ENCODE measurements at regions not wholly inside any gene's neighbourhood (a gene's known extent, or its start where the extent isn't known, plus 50 kb on each side); places are given as distances from the start of the nearest gene placed in this dataset.

DNA sequence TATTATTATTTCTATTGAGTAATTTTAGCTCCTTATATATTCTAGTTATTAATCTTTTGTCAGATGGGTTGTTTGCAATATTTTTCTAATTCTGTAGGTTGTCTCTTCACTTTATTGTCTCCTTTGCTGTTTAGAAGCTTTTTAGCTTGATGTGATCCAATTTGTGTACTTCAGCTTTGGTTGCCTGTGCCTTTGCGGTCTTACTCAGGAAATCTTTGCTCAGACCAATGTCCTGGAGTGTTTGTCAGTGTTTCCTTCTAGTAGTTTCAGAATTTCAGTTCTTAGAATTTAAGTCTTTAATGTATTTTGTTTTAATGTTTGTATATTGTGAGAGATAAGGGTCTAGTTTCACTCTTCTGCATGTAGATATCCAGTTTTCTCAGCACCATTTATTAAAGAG is 916.0 kb upstream of the EYS start:
- no peak overlapping the region for H3K27ac ChIP-seq
- H3K4me2 ChIP-seq (ENCODE audit: low read length): no peak overlapping the region
- no peak overlapping the region for H3K4me3 ChIP-seq (ENCODE audit: low read depth, low read length)
- TF ChIP-seq, protein P1, sequence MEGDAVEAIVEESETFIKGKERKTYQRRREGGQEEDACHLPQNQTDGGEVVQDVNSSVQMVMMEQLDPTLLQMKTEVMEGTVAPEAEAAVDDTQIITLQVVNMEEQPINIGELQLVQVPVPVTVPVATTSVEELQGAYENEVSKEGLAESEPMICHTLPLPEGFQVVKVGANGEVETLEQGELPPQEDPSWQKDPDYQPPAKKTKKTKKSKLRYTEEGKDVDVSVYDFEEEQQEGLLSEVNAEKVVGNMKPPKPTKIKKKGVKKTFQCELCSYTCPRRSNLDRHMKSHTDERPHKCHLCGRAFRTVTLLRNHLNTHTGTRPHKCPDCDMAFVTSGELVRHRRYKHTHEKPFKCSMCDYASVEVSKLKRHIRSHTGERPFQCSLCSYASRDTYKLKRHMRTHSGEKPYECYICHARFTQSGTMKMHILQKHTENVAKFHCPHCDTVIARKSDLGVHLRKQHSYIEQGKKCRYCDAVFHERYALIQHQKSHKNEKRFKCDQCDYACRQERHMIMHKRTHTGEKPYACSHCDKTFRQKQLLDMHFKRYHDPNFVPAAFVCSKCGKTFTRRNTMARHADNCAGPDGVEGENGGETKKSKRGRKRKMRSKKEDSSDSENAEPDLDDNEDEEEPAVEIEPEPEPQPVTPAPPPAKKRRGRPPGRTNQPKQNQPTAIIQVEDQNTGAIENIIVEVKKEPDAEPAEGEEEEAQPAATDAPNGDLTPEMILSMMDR (IDR thresholded peaks at IDR 0.05): no peak
- no peaks in the 10 kb centered on the region for H3K79me2 ChIP-seq
- no peak overlapping the region for H2AFZ ChIP-seq
- no peaks in the 10 kb centered on the region for H3K27me3 ChIP-seq (ENCODE audit: control insufficient read depth, insufficient read depth, low read length)
- no peaks in the 10 kb centered on the region for H3K9me3 ChIP-seq (ENCODE audit: control insufficient read depth, low read length)
- H3K9ac ChIP-seq: no peak overlapping the region
- no peaks in the 10 kb centered on the region for H3K4me1 ChIP-seq
- H3K36me3 ChIP-seq (ENCODE audit: control insufficient read depth, insufficient read depth, low read length): no peaks in the 10 kb centered on the region

- TF ChIP-seq, protein P1 (IDR thresholded peaks at IDR 0.05): no peak
- Histone ChIP-seq H3K79me2 (no peaks in the 10 kb centered on the region), H3K36me3 (ENCODE audit: control insufficient read depth, insufficient read depth, low read length) (no peaks in the 10 kb centered on the region), H3K9me3 (ENCODE audit: control insufficient read depth, low read length) (no peaks in the 10 kb centered on the region), H3K4me2 (ENCODE audit: low read length) (no peak overlapping the region), H3K27ac (no peak overlapping the region), H3K9ac (no peak overlapping the region), H3K4me1 (no peaks in the 10 kb centered on the region), H3K4me3 (ENCODE audit: low read depth, low read length) (no peak overlapping the region), H3K27me3 (ENCODE audit: control insufficient read depth, insufficient read depth, low read length) (no peaks in the 10 kb centered on the region), H2AFZ (no peak overlapping the region)
Observed at GRCh38 chr6:66605971-66606370, 898.9 kb upstream of the EYS start.

GRCh38 chr6:66605011-66605410 is 898.0 kb upstream of the EYS start:
- Histone ChIP-seq H2AFZ (no peak overlapping the region), H3K4me3 (ENCODE audit: low read depth, low read length) (no peak overlapping the region), H3K79me2 (no peaks in the 10 kb centered on the region), H3K27ac (no peak overlapping the region), H3K9me3 (ENCODE audit: control insufficient read depth, low read length) (no peaks in the 10 kb centered on the region), H3K4me2 (ENCODE audit: low read length) (no peak overlapping the region), H3K4me1 (no peaks in the 10 kb centered on the region), H3K9ac (no peak overlapping the region), H3K27me3 (ENCODE audit: control insufficient read depth, insufficient read depth, low read length) (no peaks in the 10 kb centered on the region), H3K36me3 (ENCODE audit: control insufficient read depth, insufficient read depth, low read length) (no peaks in the 10 kb centered on the region)
- TF ChIP-seq, protein P1 (IDR thresholded peaks at IDR 0.05): no peak

DNA sequence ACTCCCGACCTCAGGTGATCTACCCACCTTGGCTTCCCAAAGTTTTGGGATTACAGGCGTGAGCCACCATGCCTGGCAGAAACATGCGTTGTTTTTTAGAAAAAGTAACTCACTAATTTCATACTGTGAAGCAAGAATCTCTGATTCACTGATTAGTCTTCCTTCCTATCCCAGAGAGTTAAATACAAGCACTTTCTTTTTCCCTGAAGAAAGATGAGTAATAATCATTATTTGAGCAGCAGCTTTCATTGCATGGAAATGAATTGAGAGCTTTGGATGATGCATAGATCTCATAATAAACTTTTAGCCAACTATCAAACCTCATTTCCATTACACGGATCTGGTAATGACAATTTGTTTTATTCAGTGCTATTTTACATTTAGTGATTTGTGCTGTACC is 892.5 kb upstream of the EYS start:
- Histone ChIP-seq H3K4me1 (no peaks in the 10 kb centered on the region), H3K79me2 (no peaks in the 10 kb centered on the region), H3K4me3 (ENCODE audit: low read depth, low read length) (no peak overlapping the region), H3K9ac (no peak overlapping the region), H3K9me3 (ENCODE audit: control insufficient read depth, low read length) (no peaks in the 10 kb centered on the region), H3K36me3 (ENCODE audit: control insufficient read depth, insufficient read depth, low read length) (no peaks in the 10 kb centered on the region), H3K4me2 (ENCODE audit: low read length) (no peak overlapping the region), H3K27ac (no peak overlapping the region), H2AFZ (no peak overlapping the region), H3K27me3 (ENCODE audit: control insufficient read depth, insufficient read depth, low read length) (no peaks in the 10 kb centered on the region)
- TF ChIP-seq, protein P1 (IDR thresholded peaks at IDR 0.05): no peak

- H3K4me3 ChIP-seq (ENCODE audit: low read depth, low read length): no peak overlapping the region
- no peak overlapping the region for H3K4me2 ChIP-seq (ENCODE audit: low read length)
- no peaks in the 10 kb centered on the region for H3K4me1 ChIP-seq
- H3K9ac ChIP-seq: no peak overlapping the region
- H2AFZ ChIP-seq: no peak overlapping the region
- H3K79me2 ChIP-seq: no peaks in the 10 kb centered on the region
- no peaks in the 10 kb centered on the region for H3K9me3 ChIP-seq (ENCODE audit: control insufficient read depth, low read length)
- TF ChIP-seq, protein P1 (IDR thresholded peaks at IDR 0.05): no peak
- no peak overlapping the region for H3K27ac ChIP-seq
- H3K27me3 ChIP-seq (ENCODE audit: control insufficient read depth, insufficient read depth, low read length): no peaks in the 10 kb centered on the region
- H3K36me3 ChIP-seq (ENCODE audit: control insufficient read depth, insufficient read depth, low read length): no peaks in the 10 kb centered on the region
Observed at GRCh38 chr6:66578362-66578761, 871.3 kb upstream of the EYS start.
